Small intestine (tissue), 7 donors: ENCODE measurements at regions not wholly inside any gene's neighbourhood (a gene's known extent, or its start where the extent isn't known, plus 50 kb on each side); places are given as distances from the start of the nearest gene placed in this dataset.

Source experiments
- DNase-seq, 2 donors: peaks; one replicate each; pipeline versions ENCODE4 v3.0.0 to v3.0.0-alpha.2; 2013
- FAIRE-seq: peaks from 2 replicates; lab custom pipeline; 2012; peaks lifted over from hg19 to GRCh38; lab: Jason Lieb, UNC
- H3K27ac ChIP-seq, 3 donors: one replicate each; pipeline ENCODE4 v1.5.1; 2013; ENCODE audit warnings: low read length in 2 of 3, mild to moderate bottlenecking in 2 of 3, control low read depth in 1 of 3, inconsistent platforms in 1 of 3, low read depth in 1 of 3, moderate library complexity in 1 of 3
- H3K27me3 ChIP-seq, 3 donors: one replicate each; pipeline ENCODE4 v1.6.1; 2013; ENCODE audit warnings: low read length in 3 of 3, inconsistent platforms in 1 of 3; ENCODE audit not compliant: control insufficient read depth in 3 of 3, insufficient read depth in 3 of 3
- H3K36me3 ChIP-seq, 3 donors: one replicate each; pipeline ENCODE4 v1.6.1; 2013; ENCODE audit warnings: low read length in 3 of 3, inconsistent platforms in 1 of 3, low read depth in 1 of 3, mild to moderate bottlenecking in 1 of 3, moderate library complexity in 1 of 3; ENCODE audit not compliant: control insufficient read depth in 3 of 3, insufficient read depth in 2 of 3
- H3K4me1 ChIP-seq, 3 donors: one replicate each; pipeline ENCODE4 v1.6.1; 2013; ENCODE audit warnings: low read length in 2 of 3, inconsistent platforms in 1 of 3, low read depth in 1 of 3, mild to moderate bottlenecking in 1 of 3, moderate library complexity in 1 of 3; ENCODE audit not compliant: control insufficient read depth in 3 of 3, insufficient read depth in 2 of 3
- H3K4me3 ChIP-seq, 3 donors: one replicate each; pipeline ENCODE4 v1.5.1; 2013; ENCODE audit warnings: low read length in 3 of 3, control low read depth in 1 of 3, inconsistent platforms in 1 of 3, low read depth in 1 of 3, mild to moderate bottlenecking in 1 of 3, moderate library complexity in 1 of 3
- H3K9me3 ChIP-seq, 2 donors: one replicate each; pipeline ENCODE4 v1.6.1; 2013; ENCODE audit warnings: low read depth in 1 of 2, low read length in 1 of 2; ENCODE audit not compliant: control insufficient read depth in 2 of 2, insufficient read depth in 1 of 2
- WGBS, 3 donors: extraction: QIAGEN DNeasy Blood & Tissue Kit; methylation state at CpG; one replicate each; pipeline ENCODE4 v1.1.7; 2013; 5-methylcytosine and 5-hydroxymethylcytosine counted together
- donor health status: healthy with polysubstance abuse.
- donor health status: control.
- donor health status: control.
- donor health status: Bipolar disorder and iron deficiency.
- donor health status: healthy.

- FAIRE-seq (no peak), DNase-seq (no peak)
- WGBS, 3 donors = 69 to 80% (median 75%) methylated on average over 11 of the region's 11 CpGs
- Histone ChIP-seq H3K27ac (no peak overlapping the region), H3K27me3 (peaks cover 3 to 4% (median 3%) of the 10 kb centered on the region in 3 donors), H3K4me3 (no peak overlapping the region), H3K4me1 (peaks cover 0 to 14% (median 0%) of the 10 kb centered on the region in 3 donors), H3K9me3 (no peaks in the 10 kb centered on the region), H3K36me3 (peaks cover 0 to 3% (median 0%) of the 10 kb centered on the region in 3 donors)
Observed at GRCh38 chr9:135242406-135242805, 154.9 kb downstream of the OLFM1 start.

- 63 to 75% (median 67%) methylated on average over 31 of the region's 31 CpGs for WGBS, 3 donors
- DNase-seq (no peak), FAIRE-seq (no peak)
- Histone ChIP-seq H3K36me3 (peaks cover 0 to 4% (median 0%) of the 10 kb centered on the region in 3 donors), H3K27me3 (peaks cover 3 to 4% (median 3%) of the 10 kb centered on the region in 3 donors), H3K27ac (no peak overlapping the region), H3K4me1 (peaks cover 0 to 14% (median 0%) of the 10 kb centered on the region in 3 donors), H3K4me3 (no peak overlapping the region), H3K9me3 (no peaks in the 10 kb centered on the region)
Observed at GRCh38 chr9:135243201-135244190, 156.0 kb downstream of the OLFM1 start.

DNA sequence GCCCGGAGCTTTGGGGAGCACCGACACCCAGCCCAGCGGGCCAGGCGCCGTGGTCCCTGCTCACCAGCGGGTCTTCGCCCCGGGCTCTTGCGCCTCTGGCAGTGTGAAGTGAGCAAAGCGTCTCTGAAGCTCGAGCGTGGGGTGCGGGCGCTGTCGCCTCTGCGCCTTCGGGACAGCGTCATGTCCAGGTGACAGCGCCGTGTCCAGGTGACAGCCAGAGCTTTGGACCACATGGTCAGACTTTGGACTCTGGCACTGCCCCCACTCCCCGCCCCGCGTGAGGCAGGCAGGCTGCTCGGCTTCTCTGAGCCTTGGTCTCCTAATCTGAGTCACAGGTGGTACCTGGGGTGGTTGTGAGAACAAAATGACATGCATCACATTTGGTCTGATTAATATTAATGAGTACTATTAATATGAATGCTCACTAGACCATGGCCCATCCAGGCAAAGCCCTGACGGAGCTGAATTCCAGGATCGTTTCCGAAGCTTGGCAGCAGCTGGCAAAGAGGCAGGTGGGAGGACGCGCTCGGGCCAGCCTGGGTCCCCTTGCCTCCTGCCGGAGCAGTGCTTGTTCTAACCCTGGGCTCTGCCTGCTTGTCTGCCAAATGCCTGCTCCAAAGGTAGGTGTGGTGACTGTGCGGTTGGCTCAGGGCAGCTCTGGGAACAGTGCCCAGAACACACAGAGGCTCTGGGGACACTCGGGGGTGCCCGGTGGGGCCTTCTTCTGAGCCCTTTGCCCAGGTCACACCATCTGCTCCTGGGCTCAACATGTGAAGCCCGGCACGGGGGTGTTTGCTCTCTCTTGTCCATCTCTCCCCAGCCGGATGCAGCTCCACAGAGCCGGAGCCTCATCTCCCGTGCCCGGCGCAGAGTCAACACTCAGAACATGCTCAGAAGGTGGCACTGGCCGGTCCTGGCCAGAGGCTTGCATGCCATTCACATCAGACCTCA is 157.1 kb downstream of the OLFM1 start:
- peaks cover 0 to 14% (median 0%) of the 10 kb centered on the region in 3 donors for H3K4me1 ChIP-seq
- H3K27me3 ChIP-seq = peaks cover 3 to 4% (median 3%) of the 10 kb centered on the region in 3 donors
- WGBS, 3 donors = 13 to 70% (median 29%) methylated on average over 42 of the region's 42 CpGs
- peaks cover 0 to 4% (median 0%) of the 10 kb centered on the region in 3 donors for H3K36me3 ChIP-seq
- DNase-seq (peak; percentile 40 to 85), FAIRE-seq (no peak)
- H3K4me3 ChIP-seq = no peak overlapping the region
- no peaks in the 10 kb centered on the region for H3K9me3 ChIP-seq
- H3K27ac ChIP-seq = no peak overlapping the region

- peaks cover 0 to 14% (median 0%) of the 10 kb centered on the region in 3 donors for H3K4me1 ChIP-seq
- H3K9me3 ChIP-seq = no peaks in the 10 kb centered on the region
- H3K27ac ChIP-seq = no peak overlapping the region
- no peak for FAIRE-seq
- no peak overlapping the region for H3K4me3 ChIP-seq
- WGBS, 3 donors = 79 to 90% (median 86%) methylated on average over 22 of the region's 22 CpGs
- peaks cover 0 to 4% (median 0%) of the 10 kb centered on the region in 3 donors for H3K36me3 ChIP-seq
- DNase-seq = no peak
- peaks cover 3 to 4% (median 3%) of the 10 kb centered on the region in 3 donors for H3K27me3 ChIP-seq
Observed at GRCh38 chr9:135245482-135246247, 158.2 kb downstream of the OLFM1 start.

- H3K9me3 ChIP-seq = no peaks in the 10 kb centered on the region
- H3K4me1 ChIP-seq = peaks cover 0 to 14% (median 0%) of the 10 kb centered on the region in 3 donors
- H3K27me3 ChIP-seq = peaks cover 3 to 4% (median 3%) of the 10 kb centered on the region in 3 donors
- FAIRE-seq (no peak), DNase-seq (no peak)
- peaks cover 0 to 4% (median 0%) of the 10 kb centered on the region in 3 donors for H3K36me3 ChIP-seq
- 61 to 67% (median 66%) methylated on average over 19 to 23 of the region's 23 CpGs for WGBS, 3 donors
- no peak overlapping the region for H3K27ac ChIP-seq
- H3K4me3 ChIP-seq = no peak overlapping the region
Observed at GRCh38 chr9:135246248-135247205, 159.1 kb downstream of the OLFM1 start.

DNA sequence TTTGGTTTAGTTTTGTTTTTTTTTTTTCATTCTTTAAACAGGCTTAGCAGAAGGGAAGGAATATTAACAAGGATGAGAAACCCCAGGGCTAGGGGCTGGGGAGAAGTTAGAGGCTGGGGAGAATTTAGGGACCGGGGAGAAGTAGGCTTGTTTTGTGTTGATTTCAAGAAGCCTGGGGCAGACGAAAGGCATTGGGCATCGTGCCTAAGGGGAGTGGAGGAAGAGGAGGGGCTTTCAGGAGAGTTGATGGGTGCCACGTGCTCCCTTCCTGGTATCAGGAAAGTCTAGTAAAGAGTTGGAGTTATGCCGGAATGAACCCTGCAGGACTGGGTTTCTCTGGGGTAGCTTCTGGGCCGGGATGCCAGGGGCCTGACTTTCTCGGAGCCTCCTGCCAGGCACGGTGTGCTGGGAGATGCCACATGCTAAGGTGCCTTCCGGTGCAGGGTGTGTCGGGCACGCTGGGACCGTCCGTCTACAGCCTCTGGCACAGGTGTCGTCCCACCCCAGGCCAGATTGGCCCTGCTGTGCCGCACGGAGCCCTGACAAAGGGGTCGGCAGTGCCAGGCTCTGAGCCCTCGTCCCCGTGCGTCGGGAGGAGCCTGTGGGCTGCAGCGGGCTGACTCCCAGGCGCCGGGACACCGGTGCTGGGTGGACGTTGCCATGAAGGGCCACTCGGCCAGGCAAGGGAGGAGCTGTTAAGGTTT is 159.9 kb downstream of the OLFM1 start:
- peaks cover 0 to 8% (median 3%) of the 10 kb centered on the region in 3 donors for H3K27me3 ChIP-seq

More for the DNA sequence above, 159.9 kb downstream of the OLFM1 start:
- DNase-seq (no peak), FAIRE-seq (no peak)
- WGBS, 3 donors = 53 to 77% (median 62%) methylated on average over 23 to 27 of the region's 27 CpGs
- no peak overlapping the region for H3K4me3 ChIP-seq
- H3K36me3 ChIP-seq = peaks cover 0 to 10% (median 0%) of the 10 kb centered on the region in 3 donors
- H3K9me3 ChIP-seq = no peaks in the 10 kb centered on the region
- no peak overlapping the region for H3K27ac ChIP-seq
- H3K4me1 ChIP-seq = peaks cover 0 to 14% (median 0%) of the 10 kb centered on the region in 3 donors
